ENCODE measurements at regions not wholly inside any gene's neighbourhood (a gene's known extent, or its start where the extent isn't known, plus 50 kb on each side); places are given as distances from the start of the nearest gene placed in this dataset.

DNA sequence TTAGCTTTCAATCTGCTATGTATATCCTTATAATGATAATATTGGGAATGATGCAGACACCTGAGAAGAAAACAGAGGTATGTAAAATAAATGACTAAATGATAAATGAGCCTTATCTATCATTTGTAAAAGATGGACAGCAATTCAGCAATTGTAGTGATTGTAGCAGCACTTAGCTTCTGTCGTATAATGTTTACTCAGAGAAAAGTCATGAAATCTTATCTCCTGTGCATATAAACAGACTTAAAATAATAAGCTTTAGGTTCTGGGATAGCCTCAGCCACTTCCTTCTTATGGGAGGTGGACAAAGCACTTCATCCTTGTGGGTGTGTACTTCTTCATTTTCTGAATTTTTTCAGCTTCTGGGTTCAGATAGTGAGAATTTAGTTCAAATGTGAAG lies 324.8 kb upstream of the MAP3K7 start:
- TF ChIP-seq, protein P1, sequence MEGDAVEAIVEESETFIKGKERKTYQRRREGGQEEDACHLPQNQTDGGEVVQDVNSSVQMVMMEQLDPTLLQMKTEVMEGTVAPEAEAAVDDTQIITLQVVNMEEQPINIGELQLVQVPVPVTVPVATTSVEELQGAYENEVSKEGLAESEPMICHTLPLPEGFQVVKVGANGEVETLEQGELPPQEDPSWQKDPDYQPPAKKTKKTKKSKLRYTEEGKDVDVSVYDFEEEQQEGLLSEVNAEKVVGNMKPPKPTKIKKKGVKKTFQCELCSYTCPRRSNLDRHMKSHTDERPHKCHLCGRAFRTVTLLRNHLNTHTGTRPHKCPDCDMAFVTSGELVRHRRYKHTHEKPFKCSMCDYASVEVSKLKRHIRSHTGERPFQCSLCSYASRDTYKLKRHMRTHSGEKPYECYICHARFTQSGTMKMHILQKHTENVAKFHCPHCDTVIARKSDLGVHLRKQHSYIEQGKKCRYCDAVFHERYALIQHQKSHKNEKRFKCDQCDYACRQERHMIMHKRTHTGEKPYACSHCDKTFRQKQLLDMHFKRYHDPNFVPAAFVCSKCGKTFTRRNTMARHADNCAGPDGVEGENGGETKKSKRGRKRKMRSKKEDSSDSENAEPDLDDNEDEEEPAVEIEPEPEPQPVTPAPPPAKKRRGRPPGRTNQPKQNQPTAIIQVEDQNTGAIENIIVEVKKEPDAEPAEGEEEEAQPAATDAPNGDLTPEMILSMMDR (IDR thresholded peaks at IDR 0.05) = no peak
- TF ChIP-seq POLR2AphosphoS5 (IDR thresholded peaks at IDR 0.05) (no peak), EP300 (IDR thresholded peaks at IDR 0.05) (no peak)

Data from upper lobe of left lung (tissue), 4 donors.